Neural cell (in vitro differentiated cells): ENCODE measurements at regions not wholly inside any gene's neighbourhood (a gene's known extent, or its start where the extent isn't known, plus 50 kb on each side); places are given as distances from the start of the nearest gene placed in this dataset.

ENCODE experiments used
- H2AFZ ChIP-seq: fragments of 200-600, 300-800 bp; sonication (generic), shearing (Covaris generic); 2 replicates; pipeline ENCODE4 v1.6.0; 2014; ENCODE audit warnings: low read depth, mild to moderate bottlenecking, antibody characterized with exemption, low read length, moderate library complexity
- H3F3A ChIP-seq: fragments of 200-600 bp; shearing (Covaris generic); 2 replicates; pipeline ENCODE4 v1.6.1; 2016; ENCODE audit warnings: mild to moderate bottlenecking, moderate library complexity, mixed read lengths, antibody characterized with exemption, low read length; ENCODE audit not compliant: insufficient read depth, poor library complexity, severe bottlenecking
- H3K27ac ChIP-seq: fragments of 200-600, 300-800 bp; sonication (generic), shearing (Covaris generic); 2 replicates; pipeline ENCODE4 v1.5.1; 2014; ENCODE audit warnings: mild to moderate bottlenecking, low read length, moderate library complexity
- H3K27me3 ChIP-seq: fragments of 300-800, 200-600 bp; sonication (generic), shearing (Covaris generic); 2 replicates; pipeline ENCODE4 v1.6.0; 2014; ENCODE audit warnings: mild to moderate bottlenecking, low read depth, low read length, moderate library complexity; ENCODE audit not compliant: insufficient read depth
- H3K36me3 ChIP-seq: fragments of 300-800, 200-600 bp; sonication (generic), shearing (Covaris generic); 2 replicates; pipeline ENCODE4 v1.5.1; 2014; ENCODE audit warnings: mild to moderate bottlenecking, antibody characterized with exemption, low read length, moderate library complexity; ENCODE audit not compliant: insufficient read depth
- H3K4me2 ChIP-seq: fragments of 300-800, 200-600 bp; sonication (generic), shearing (Covaris generic); 2 replicates; pipeline ENCODE4 v1.6.0; 2014; ENCODE audit warnings: mild to moderate bottlenecking, low read length
- H3K4me3 ChIP-seq: fragments of 300-800, 200-600 bp; sonication (generic), shearing (Covaris generic); 2 replicates; pipeline ENCODE4 v1.5.1; 2014; ENCODE audit warnings: mild to moderate bottlenecking, low read length, moderate library complexity
- H3K79me2 ChIP-seq: fragments of 200-600 bp; shearing (Covaris generic); replicated peaks from 2 replicates; pipeline ENCODE4 v1.6.0; 2014; ENCODE audit warnings: mild to moderate bottlenecking, low read length, moderate library complexity; ENCODE audit not compliant: insufficient read depth
- H3K9ac ChIP-seq: fragments of 300-800, 200-600 bp; sonication (generic), shearing (Covaris generic); 2 replicates; pipeline ENCODE4 v1.6.1; 2016; ENCODE audit warnings: mild to moderate bottlenecking, low read length, mixed read lengths
- H3K9me2 ChIP-seq: fragments of 200-600 bp; shearing (Covaris generic); 2 replicates; pipeline ENCODE4 v1.6.1; 2016; ENCODE audit warnings: mild to moderate bottlenecking, low read length, mixed read lengths; ENCODE audit not compliant: insufficient read depth
- H3K9me3 ChIP-seq: fragments of 200-600, 300-800 bp; sonication (generic), shearing (Covaris generic); 2 replicates; pipeline ENCODE4 v1.6.1; 2016; ENCODE audit warnings: mild to moderate bottlenecking, mixed run types, low read length, moderate library complexity, mixed read lengths
- H4K20me1 ChIP-seq: fragments of 200-600 bp; shearing (Covaris generic); 2 replicates; pipeline ENCODE4 v1.6.1; 2016; ENCODE audit warnings: mild to moderate bottlenecking, mixed run types; ENCODE audit not compliant: insufficient read depth
- EP300 ChIP-seq: fragments of 450-650 bp; conservative IDR thresholded peaks from 2 replicates; pipeline ENCODE4 v1.6.1; 2014; ENCODE audit warnings: antibody characterized with exemption, mild to moderate bottlenecking, moderate library complexity; ENCODE audit not compliant: poor library complexity, severe bottlenecking
- EZH2 ChIP-seq: fragments of 200-600, 300-800 bp; shearing (Covaris generic), sonication (generic); IDR thresholded peaks from 2 replicates; pipeline ENCODE4 v1.6.1; 2014; ENCODE audit warnings: antibody characterized with exemption, low read length, borderline replicate concordance, mild to moderate bottlenecking; ENCODE audit not compliant: insufficient read depth, poor library complexity, severe bottlenecking
- MXI1 ChIP-seq: fragments of 450-650 bp; conservative IDR thresholded peaks from 2 replicates; pipeline ENCODE4 v1.6.1; 2014; ENCODE audit warnings: antibody characterized with exemption, mild to moderate bottlenecking; ENCODE audit not compliant: poor library complexity, severe bottlenecking
- POLR2AphosphoS5 ChIP-seq: IDR thresholded peaks from 2 replicates; pipeline ENCODE4 v1.6.1; 2012
- RAD21 ChIP-seq: fragments of 450-650 bp; conservative IDR thresholded peaks from 2 replicates; pipeline ENCODE4 v1.6.1; 2014; ENCODE audit warnings: antibody characterized with exemption, mild to moderate bottlenecking, moderate library complexity
- SMC3 ChIP-seq: fragments of 450-650 bp; conservative IDR thresholded peaks from 2 replicates; pipeline ENCODE4 v1.6.1; 2014; ENCODE audit warnings: antibody characterized with exemption, mild to moderate bottlenecking, moderate library complexity; ENCODE audit not compliant: poor library complexity
- TAF1 ChIP-seq: IDR thresholded peaks from 2 replicates; pipeline ENCODE4 v1.6.1; 2012; ENCODE audit warnings: low read depth
- TF ChIP-seq, protein P1 (sequence below): IDR thresholded peaks from 2 replicates; pipeline ENCODE4 v1.6.1; 2012; ENCODE audit warnings: borderline replicate concordance
- TF ChIP-seq, protein P2 (sequence below): fragments of 450-650 bp; IDR thresholded peaks from 2 replicates; pipeline ENCODE4 v1.5.1; 2014; ENCODE audit warnings: antibody characterized with exemption, mild to moderate bottlenecking, moderate library complexity; ENCODE audit not compliant: poor library complexity, severe bottlenecking

DNA sequence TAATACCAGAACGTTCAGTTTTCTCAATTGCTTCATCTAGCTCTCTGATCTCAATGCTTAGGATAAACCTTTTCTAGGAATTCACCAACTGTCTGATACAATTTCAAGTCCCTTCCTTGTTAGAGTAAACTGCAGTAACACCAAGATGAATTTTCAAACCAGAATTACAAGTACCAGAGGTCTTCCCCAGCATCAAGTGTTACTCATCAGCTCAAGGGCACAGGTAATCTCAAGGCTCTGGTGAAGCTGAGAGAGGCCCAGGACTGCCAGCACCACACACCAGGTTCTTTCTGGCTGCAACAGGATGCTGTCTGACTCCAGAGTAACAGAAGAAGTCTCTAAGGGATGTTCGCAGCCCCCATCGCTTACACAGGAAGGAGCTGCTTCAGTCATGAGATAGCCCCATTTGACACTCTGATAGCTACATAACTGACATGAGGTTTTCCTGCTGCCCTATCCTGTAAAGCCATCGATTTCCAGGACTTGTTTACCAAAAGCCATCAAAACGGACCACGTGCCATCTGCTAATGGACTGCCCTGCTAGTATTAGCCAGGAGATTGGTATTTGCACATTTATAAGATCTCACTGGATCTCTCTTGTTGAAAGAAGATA lies 549.4 kb downstream of the UTRN start:
- no peaks in the 10 kb centered on the region for H4K20me1 ChIP-seq
- no peaks in the 10 kb centered on the region for H3K36me3 ChIP-seq
- no peak overlapping the region for H3K27ac ChIP-seq
- H3K27me3 ChIP-seq: no peaks in the 10 kb centered on the region
- no peak for TF ChIP-seq MXI1
- TF ChIP-seq EZH2: no peak
- no peak for TF ChIP-seq EP300
- no peak for TF ChIP-seq POLR2AphosphoS5
- TF ChIP-seq, protein P1, sequence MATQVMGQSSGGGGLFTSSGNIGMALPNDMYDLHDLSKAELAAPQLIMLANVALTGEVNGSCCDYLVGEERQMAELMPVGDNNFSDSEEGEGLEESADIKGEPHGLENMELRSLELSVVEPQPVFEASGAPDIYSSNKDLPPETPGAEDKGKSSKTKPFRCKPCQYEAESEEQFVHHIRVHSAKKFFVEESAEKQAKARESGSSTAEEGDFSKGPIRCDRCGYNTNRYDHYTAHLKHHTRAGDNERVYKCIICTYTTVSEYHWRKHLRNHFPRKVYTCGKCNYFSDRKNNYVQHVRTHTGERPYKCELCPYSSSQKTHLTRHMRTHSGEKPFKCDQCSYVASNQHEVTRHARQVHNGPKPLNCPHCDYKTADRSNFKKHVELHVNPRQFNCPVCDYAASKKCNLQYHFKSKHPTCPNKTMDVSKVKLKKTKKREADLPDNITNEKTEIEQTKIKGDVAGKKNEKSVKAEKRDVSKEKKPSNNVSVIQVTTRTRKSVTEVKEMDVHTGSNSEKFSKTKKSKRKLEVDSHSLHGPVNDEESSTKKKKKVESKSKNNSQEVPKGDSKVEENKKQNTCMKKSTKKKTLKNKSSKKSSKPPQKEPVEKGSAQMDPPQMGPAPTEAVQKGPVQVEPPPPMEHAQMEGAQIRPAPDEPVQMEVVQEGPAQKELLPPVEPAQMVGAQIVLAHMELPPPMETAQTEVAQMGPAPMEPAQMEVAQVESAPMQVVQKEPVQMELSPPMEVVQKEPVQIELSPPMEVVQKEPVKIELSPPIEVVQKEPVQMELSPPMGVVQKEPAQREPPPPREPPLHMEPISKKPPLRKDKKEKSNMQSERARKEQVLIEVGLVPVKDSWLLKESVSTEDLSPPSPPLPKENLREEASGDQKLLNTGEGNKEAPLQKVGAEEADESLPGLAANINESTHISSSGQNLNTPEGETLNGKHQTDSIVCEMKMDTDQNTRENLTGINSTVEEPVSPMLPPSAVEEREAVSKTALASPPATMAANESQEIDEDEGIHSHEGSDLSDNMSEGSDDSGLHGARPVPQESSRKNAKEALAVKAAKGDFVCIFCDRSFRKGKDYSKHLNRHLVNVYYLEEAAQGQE: no peak
- no peak for TF ChIP-seq TAF1
- no peak for TF ChIP-seq RAD21
- no peak for TF ChIP-seq SMC3
- TF ChIP-seq, protein P2, sequence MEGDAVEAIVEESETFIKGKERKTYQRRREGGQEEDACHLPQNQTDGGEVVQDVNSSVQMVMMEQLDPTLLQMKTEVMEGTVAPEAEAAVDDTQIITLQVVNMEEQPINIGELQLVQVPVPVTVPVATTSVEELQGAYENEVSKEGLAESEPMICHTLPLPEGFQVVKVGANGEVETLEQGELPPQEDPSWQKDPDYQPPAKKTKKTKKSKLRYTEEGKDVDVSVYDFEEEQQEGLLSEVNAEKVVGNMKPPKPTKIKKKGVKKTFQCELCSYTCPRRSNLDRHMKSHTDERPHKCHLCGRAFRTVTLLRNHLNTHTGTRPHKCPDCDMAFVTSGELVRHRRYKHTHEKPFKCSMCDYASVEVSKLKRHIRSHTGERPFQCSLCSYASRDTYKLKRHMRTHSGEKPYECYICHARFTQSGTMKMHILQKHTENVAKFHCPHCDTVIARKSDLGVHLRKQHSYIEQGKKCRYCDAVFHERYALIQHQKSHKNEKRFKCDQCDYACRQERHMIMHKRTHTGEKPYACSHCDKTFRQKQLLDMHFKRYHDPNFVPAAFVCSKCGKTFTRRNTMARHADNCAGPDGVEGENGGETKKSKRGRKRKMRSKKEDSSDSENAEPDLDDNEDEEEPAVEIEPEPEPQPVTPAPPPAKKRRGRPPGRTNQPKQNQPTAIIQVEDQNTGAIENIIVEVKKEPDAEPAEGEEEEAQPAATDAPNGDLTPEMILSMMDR: no peak
- no peaks in the 10 kb centered on the region for H3K9me2 ChIP-seq
- H3K9ac ChIP-seq: no peak overlapping the region
- H3K9me3 ChIP-seq: no peaks in the 10 kb centered on the region
- no peaks in the 10 kb centered on the region for H3K79me2 ChIP-seq
- no peak overlapping the region for H2AFZ ChIP-seq
- H3K4me3 ChIP-seq: no peak overlapping the region
- no peaks in the 10 kb centered on the region for H3F3A ChIP-seq
- H3K4me2 ChIP-seq: no peak overlapping the region

DNA sequence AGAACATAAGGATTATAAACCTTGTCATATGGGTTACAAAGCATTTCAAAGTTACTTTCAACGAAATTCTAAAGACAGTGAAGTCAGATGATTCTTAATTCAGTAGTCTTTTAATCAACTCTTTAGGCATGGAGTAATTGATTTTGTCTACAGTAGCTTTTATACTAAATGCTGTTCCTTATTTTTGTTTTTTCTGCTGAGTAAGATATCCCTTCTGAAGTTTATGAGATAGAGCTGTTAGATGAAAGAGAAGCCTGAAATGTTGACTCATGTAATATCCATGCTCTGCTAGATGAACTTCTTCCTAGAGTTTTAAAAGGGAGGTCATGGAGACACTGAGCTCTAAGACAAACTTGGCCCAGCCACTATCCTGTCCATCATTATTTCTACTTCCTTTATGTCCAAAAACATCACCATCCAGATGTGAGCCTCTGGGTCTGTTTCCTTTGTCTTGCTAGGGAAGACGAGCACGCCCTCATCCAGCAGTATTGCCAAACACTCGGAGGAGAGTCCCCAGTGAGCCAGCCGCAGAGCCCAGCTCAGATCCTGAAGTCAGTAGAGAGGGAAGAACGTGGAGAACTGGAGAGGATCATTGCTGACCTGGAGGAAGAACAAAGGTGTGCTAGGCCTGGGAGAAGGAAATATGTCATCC lies 550.3 kb downstream of the UTRN start:
- Histone ChIP-seq H3K4me3 (no peak overlapping the region), H3K27ac (no peak overlapping the region), H3K9me2 (no peaks in the 10 kb centered on the region), H3F3A (no peaks in the 10 kb centered on the region), H3K9ac (no peak overlapping the region), H3K79me2 (no peaks in the 10 kb centered on the region), H3K36me3 (no peaks in the 10 kb centered on the region), H3K27me3 (no peaks in the 10 kb centered on the region), H3K4me2 (no peak overlapping the region), H3K9me3 (no peaks in the 10 kb centered on the region), H4K20me1 (no peaks in the 10 kb centered on the region), H2AFZ (no peak overlapping the region)
- TF ChIP-seq TAF1 (no peak), EP300 (no peak), RAD21 (no peak), SMC3 (no peak), POLR2AphosphoS5 (no peak), EZH2 (no peak), MXI1 (no peak)
- TF ChIP-seq, protein P2: no peak
- TF ChIP-seq, protein P1: no peak
